Liver (tissue), 3 donors: ENCODE measurements at regions not wholly inside any gene's neighbourhood (a gene's known extent, or its start where the extent isn't known, plus 50 kb on each side); places are given as distances from the start of the nearest gene placed in this dataset.

Experiments
- CTCF ChIP-seq: fragments of 150-350 bp; IDR thresholded peaks from 2 replicates; pipeline ENCODE4 v1.5.1; 2017; ENCODE audit warnings: improper control_type of control experiment, low read depth, low read length; ENCODE audit not compliant: missing input control
- EGR1 ChIP-seq, 2 donors: IDR thresholded peaks; 2 replicates each; pipeline ENCODE4 v1.6.1; 2016 to 2018; ENCODE audit warnings: antibody characterized with exemption in 2 of 2, low read depth in 2 of 2
- FOXA1 ChIP-seq: IDR thresholded peaks from 2 replicates; pipeline ENCODE4 v1.6.1; 2016; ENCODE audit warnings: antibody characterized with exemption
- GABPA ChIP-seq, 2 donors: IDR thresholded peaks in 1 of 2; conservative IDR thresholded peaks in 1 of 2; 2 replicates each; pipeline ENCODE4 v1.6.1; 2016; ENCODE audit warnings: antibody characterized with exemption in 2 of 2, mild to moderate bottlenecking in 1 of 2, moderate library complexity in 1 of 2
- HNF4A ChIP-seq, 2 donors: conservative IDR thresholded peaks; 2 replicates each; pipeline ENCODE4 v1.6.1; 2016; ENCODE audit warnings: antibody characterized with exemption in 2 of 2, mild to moderate bottlenecking in 2 of 2
- JUND ChIP-seq, 2 donors: IDR thresholded peaks; 2 replicates each; pipeline ENCODE4 v1.6.1; 2016; ENCODE audit warnings: antibody characterized with exemption in 2 of 2
- MAX ChIP-seq: IDR thresholded peaks from 2 replicates; pipeline ENCODE4 v1.6.1; 2016; ENCODE audit warnings: antibody characterized with exemption
- NR2F2 ChIP-seq: IDR thresholded peaks from 2 replicates; pipeline ENCODE4 v1.6.1; 2016; ENCODE audit warnings: antibody characterized with exemption
- RAD21 ChIP-seq, 2 donors: IDR thresholded peaks; 2 replicates each; pipeline ENCODE4 v1.6.1; 2016; ENCODE audit warnings: antibody characterized with exemption in 2 of 2, mild to moderate bottlenecking in 2 of 2
- SP1 ChIP-seq: IDR thresholded peaks from 2 replicates; pipeline ENCODE4 v1.6.1; 2018; ENCODE audit warnings: antibody characterized with exemption, mild to moderate bottlenecking
- TAF1 ChIP-seq: conservative IDR thresholded peaks from 2 replicates; pipeline ENCODE4 v1.6.1; 2016; ENCODE audit warnings: antibody characterized with exemption, mild to moderate bottlenecking
- YY1 ChIP-seq: IDR thresholded peaks from 2 replicates; pipeline ENCODE4 v1.6.1; 2016; ENCODE audit warnings: antibody characterized with exemption, mild to moderate bottlenecking
- TF ChIP-seq, protein P1 (sequence below): IDR thresholded peaks from 2 replicates; pipeline ENCODE4 v1.6.1; 2016; ENCODE audit warnings: antibody characterized with exemption
- donor health status: healthy.
- donor health status: healthy.

DNA sequence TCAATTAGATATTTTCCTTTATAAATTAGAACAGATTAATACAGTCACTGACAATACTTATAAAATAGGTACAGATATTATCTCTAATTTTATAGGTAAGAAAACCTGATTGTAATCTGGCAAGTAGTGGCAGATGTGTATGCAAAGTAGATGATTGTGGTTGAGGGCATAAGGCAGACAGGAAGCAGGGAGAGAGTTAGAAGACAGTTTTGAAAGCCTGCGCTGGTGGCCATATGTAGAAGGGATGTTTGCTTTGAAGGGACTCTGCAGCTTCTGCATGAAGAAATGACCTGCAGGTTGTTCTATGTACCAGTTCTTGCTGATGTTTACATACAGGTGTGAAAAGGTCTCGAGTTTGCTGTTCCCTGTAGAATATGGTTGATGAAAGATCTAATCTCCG is 416.3 kb upstream of the SLIT2 start:
- TF ChIP-seq, protein P1, sequence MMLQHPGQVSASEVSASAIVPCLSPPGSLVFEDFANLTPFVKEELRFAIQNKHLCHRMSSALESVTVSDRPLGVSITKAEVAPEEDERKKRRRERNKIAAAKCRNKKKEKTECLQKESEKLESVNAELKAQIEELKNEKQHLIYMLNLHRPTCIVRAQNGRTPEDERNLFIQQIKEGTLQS, result no peak
- TF ChIP-seq CTCF (no peak), MAX (no peak), GABPA (IDR thresholded peaks at IDR 0.05 in 1 of 2, conservative IDR thresholded peaks at IDR 0.05 in 1 of 2) (no peak), HNF4A (conservative IDR thresholded peaks at IDR 0.05) (no peak), FOXA1 (no peak), SP1 (no peak), TAF1 (no peak), RAD21 (IDR thresholded peaks at IDR 0.05) (no peak), JUND (IDR thresholded peaks at IDR 0.05) (no peak), EGR1 (IDR thresholded peaks at IDR 0.05; ENCODE audit: low read depth in 2 of 2) (no peak), NR2F2 (no peak), YY1 (no peak)
